ENCODE measurements at regions not wholly inside any gene's neighbourhood (a gene's known extent, or its start where the extent isn't known, plus 50 kb on each side); places are given as distances from the start of the nearest gene placed in this dataset.

DNA sequence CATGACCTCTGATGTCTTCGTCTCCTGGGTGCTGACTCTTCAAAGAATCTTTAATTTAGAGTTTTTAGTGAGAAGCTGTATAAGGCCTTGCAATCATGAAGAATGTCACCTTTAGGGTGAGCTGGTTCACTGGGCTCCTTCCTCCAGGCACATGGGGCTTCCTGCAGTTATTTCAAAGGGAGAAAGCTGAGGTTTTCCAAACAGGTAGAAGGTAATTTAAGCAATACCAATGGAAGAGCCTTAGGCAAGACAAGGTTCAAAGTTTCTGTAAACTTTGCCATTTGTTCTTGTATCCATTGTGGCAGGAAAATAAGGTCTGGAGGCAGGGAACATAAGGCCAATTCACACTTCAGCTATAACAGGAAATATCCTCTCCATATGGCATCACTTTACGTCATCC is 88.0 kb upstream of the EIF5 start:
- intact Hi-C loops (cut with DNase I), result no loop called here
- Histone ChIP-seq H3K27ac (no peak overlapping the region), H3K4me1 (no peaks in the 10 kb centered on the region), H3K9me3 (no peaks in the 10 kb centered on the region), H3K36me3 (no peaks in the 10 kb centered on the region), H3K4me3 (no peak overlapping the region), H3K27me3 (peaks cover 0 to 4% (median 0%) of the 10 kb centered on the region in 9 donors)
- WGBS, 4 donors, result 39 to 83% (median 63%) methylated on average over 1 to 2 of the region's 2 CpGs
- TF ChIP-seq POLR2A (IDR thresholded peaks at IDR 0.05), result no peak
- TF ChIP-seq, protein P1, sequence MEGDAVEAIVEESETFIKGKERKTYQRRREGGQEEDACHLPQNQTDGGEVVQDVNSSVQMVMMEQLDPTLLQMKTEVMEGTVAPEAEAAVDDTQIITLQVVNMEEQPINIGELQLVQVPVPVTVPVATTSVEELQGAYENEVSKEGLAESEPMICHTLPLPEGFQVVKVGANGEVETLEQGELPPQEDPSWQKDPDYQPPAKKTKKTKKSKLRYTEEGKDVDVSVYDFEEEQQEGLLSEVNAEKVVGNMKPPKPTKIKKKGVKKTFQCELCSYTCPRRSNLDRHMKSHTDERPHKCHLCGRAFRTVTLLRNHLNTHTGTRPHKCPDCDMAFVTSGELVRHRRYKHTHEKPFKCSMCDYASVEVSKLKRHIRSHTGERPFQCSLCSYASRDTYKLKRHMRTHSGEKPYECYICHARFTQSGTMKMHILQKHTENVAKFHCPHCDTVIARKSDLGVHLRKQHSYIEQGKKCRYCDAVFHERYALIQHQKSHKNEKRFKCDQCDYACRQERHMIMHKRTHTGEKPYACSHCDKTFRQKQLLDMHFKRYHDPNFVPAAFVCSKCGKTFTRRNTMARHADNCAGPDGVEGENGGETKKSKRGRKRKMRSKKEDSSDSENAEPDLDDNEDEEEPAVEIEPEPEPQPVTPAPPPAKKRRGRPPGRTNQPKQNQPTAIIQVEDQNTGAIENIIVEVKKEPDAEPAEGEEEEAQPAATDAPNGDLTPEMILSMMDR (IDR thresholded peaks at IDR 0.05), result no peak
- no peak for ATAC-seq
- no peak for DNase-seq

DNA sequence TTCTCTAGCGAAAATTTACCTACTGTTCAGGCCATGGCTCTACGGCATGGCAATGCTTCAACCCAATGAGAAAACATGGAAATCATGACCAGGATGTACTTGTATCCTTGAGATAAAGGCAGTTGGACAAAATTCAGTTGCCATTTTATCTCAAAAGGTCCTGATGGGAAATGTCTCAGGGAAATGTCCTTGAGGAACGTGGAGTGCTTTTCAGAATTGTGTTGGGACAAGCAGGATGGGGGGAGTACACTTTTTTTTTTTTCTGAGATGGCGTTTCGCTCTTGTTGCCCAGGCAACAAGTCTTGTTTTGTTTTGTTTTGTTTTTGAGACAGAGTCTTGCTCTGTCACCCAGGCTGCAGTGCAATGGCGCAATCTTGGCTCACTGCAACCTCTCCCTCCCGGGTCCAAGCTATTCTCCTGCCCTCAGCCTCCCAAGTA is 86.8 kb upstream of the EIF5 start:
- Histone ChIP-seq H3K9me3 (peaks cover 0 to 3% (median 0%) of the 10 kb centered on the region in 12 donors), H3K36me3 (no peaks in the 10 kb centered on the region), H3K27me3 (peaks cover 0 to 7% (median 0%) of the 10 kb centered on the region in 9 donors), H3K27ac (no peak overlapping the region), H3K4me3 (no peak overlapping the region), H3K4me1 (no peaks in the 10 kb centered on the region)
- TF ChIP-seq, protein P1 (IDR thresholded peaks at IDR 0.05), result no peak
- TF ChIP-seq POLR2A (IDR thresholded peaks at IDR 0.05), result no peak
- 61 to 69% (median 65%) methylated on average over 7 of the region's 7 CpGs for WGBS, 4 donors
- intact Hi-C loops (cut with DNase I), result no loop called here
- no peak for DNase-seq
- ATAC-seq, result peak in 1 of 4 donors; percentile 66

DNA sequence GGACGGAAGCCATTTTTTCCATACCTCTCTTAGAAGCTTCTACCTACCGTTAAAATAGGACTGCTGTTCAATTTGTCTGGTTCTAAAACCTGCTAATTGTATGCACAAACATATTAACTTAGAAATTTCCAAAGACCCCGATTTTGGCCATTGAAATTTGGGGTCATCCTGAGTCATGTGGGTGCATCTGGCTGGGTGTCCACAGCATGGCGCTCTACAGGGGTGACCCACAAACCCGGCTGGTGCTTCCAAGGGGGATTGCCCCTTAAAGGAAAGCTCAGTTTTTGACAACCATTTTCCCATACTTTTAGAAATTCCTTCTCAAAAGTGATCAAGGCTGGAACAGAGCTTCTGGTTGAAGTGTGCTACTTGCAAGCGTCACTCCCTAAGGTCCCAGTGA is 83.9 kb upstream of the EIF5 start:
- Histone ChIP-seq H3K27me3 (peaks cover 0 to 7% (median 0%) of the 10 kb centered on the region in 9 donors), H3K4me1 (no peaks in the 10 kb centered on the region), H3K27ac (no peak overlapping the region), H3K36me3 (no peaks in the 10 kb centered on the region), H3K9me3 (peaks cover 0 to 3% (median 0%) of the 10 kb centered on the region in 12 donors), H3K4me3 (no peak overlapping the region)
- intact Hi-C loops (cut with DNase I), result no loop called here
- no peak for ATAC-seq
- WGBS, 4 donors, result 76 to 81% (median 78%) methylated on average over 6 of the region's 6 CpGs
- TF ChIP-seq, protein P1 (IDR thresholded peaks at IDR 0.05), result no peak
- no peak for TF ChIP-seq POLR2A (IDR thresholded peaks at IDR 0.05)
- DNase-seq, result no peak

DNA sequence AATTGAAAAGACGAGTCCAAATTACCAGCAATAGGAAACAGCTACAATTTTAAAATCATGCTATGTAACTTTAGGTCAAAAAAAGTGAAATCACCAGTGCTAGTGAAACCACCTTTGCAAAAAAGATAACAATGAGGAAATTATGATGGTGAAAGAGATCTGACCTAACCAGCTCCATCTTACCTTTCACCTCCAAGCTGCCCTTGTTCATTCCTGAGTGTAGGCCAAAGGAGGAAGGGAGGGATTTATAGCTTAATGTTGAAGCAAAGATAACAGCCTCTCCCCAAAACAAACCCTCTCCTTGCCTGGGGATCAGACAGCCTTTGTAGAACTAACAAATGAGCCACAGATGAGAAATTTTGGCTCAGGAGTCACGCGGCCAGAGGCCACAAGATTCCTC is 83.2 kb upstream of the EIF5 start:
- H3K9me3 ChIP-seq, result peaks cover 0 to 3% (median 0%) of the 10 kb centered on the region in 12 donors
- no peak overlapping the region for H3K4me3 ChIP-seq
- no peak for TF ChIP-seq POLR2A (IDR thresholded peaks at IDR 0.05)
- TF ChIP-seq, protein P1 (IDR thresholded peaks at IDR 0.05), result no peak
- intact Hi-C loops (cut with DNase I), result no loop called here
- H3K4me1 ChIP-seq, result no peaks in the 10 kb centered on the region
- peaks cover 0 to 8% (median 0%) of the 10 kb centered on the region in 9 donors for H3K27me3 ChIP-seq
- H3K27ac ChIP-seq, result no peak overlapping the region
- ATAC-seq (no peak), DNase-seq (no peak)
- no peaks in the 10 kb centered on the region for H3K36me3 ChIP-seq
- WGBS, 4 donors, result 84 to 87% (median 86%) methylated on average over 3 of the region's 3 CpGs
